ENCODE measurements at regions not wholly inside any gene's neighbourhood (a gene's known extent, or its start where the extent isn't known, plus 50 kb on each side); places are given as distances from the start of the nearest gene placed in this dataset.

DNA sequence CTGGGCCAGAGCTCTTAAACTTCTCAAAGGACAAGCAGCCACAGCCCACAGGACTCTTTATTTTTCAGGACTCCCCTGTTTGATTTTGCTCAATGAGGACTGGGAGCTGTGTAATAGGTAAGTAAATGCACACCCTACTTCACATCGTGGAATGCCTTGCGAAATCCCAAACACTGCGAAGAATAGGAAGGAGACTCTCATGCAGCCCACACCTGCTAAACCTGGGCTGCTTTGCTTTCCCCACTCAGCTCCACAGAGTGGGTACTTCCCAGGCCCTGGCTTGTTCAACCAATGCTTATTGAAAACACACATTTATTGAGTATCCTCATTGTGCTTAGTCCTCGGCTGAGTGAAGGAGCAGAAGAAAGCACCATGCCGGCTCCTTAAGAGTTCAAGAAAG lies 103.3 kb upstream of the FSTL4 start:
- H2BK12ac ChIP-seq (ENCODE audit: low read depth, low read length), result no peak overlapping the region
- no peak overlapping the region for H4K8ac ChIP-seq (ENCODE audit: extremely low read depth, insufficient read depth, low read length)
- no peak overlapping the region for H2BK20ac ChIP-seq (ENCODE audit: low read length)
- H3K4me2 ChIP-seq (ENCODE audit: insufficient read depth in 1 of 2, low read depth in 2 of 2, low read length in 2 of 2), result no peak overlapping the region
- WGBS, 2 experiments (ENCODE audit: extremely low coverage in 1 of 2, insufficient coverage in 1 of 2, insufficient read length in 1 of 2, insufficient replicate concordance in 2 of 2, low coverage in 1 of 2, low lambda C conversion rate in 2 of 2, missing lambda C conversion rate in 1 of 2), result 79% methylated on average over 5 of the region's 5 CpGs; no CpG with 5 or more reads in 1 of the 2 experiments
- no peak overlapping the region for H3K9ac ChIP-seq (replicated peaks in 1 of 4; ENCODE audit: extremely low read depth in 1 of 4, low read depth in 3 of 4, low read length in 3 of 4)
- H2BK15ac ChIP-seq (ENCODE audit: low read length), result no peak overlapping the region
- H3K36me3 ChIP-seq (ENCODE audit: control insufficient read depth in 2 of 4, insufficient read depth in 4 of 4, low read length in 3 of 4), result no peaks in the 10 kb centered on the region
- no peaks in the 10 kb centered on the region for H3K23me2 ChIP-seq (ENCODE audit: low read depth, low read length)
- H3K79me1 ChIP-seq (ENCODE audit: low read depth, low read length), result no peaks in the 10 kb centered on the region
- H3K27ac ChIP-seq (ENCODE audit: low read depth, low read length), result no peak overlapping the region
- CTCF ChIA-PET (ENCODE audit: partially characterized antibody), result interaction anchor here (0.6 to 1.2 kb wide), 3 partner anchors 30 to 191 kb away, joined by 3 to 4 read pairs (median 3); no protein-coding TSS in a partner anchor
- no peak overlapping the region for H3K23ac ChIP-seq (ENCODE audit: insufficient read length)
- no peak overlapping the region for H3K4ac ChIP-seq (replicated peaks; ENCODE audit: insufficient read length, low read depth, low read length)
- no peak overlapping the region for H2AK5ac ChIP-seq (ENCODE audit: low read depth, low read length)
- no peaks in the 10 kb centered on the region for H3K4me1 ChIP-seq (replicated peaks in 1 of 4; ENCODE audit: control insufficient read depth in 3 of 4, insufficient read depth in 4 of 4, low read length in 3 of 4)
- H4K20me1 ChIP-seq (replicated peaks in 1 of 2; ENCODE audit: control insufficient read depth in 1 of 2, insufficient read depth in 2 of 2, low read length in 2 of 2), result no peaks in the 10 kb centered on the region
- H3K14ac ChIP-seq (ENCODE audit: insufficient read length), result no peak overlapping the region
- no peaks in the 10 kb centered on the region for H3K9me3 ChIP-seq (ENCODE audit: insufficient read depth in 2 of 2, low read depth in 1 of 2, low read length in 1 of 2)
- POLR2A ChIA-PET (ENCODE audit: partially characterized antibody), result no interaction called here
- FAIRE-seq (no peak), DNase-seq (ENCODE audit: low read depth in 1 of 2, low spot score in 2 of 2) (no peak)
- no peak overlapping the region for H4K91ac ChIP-seq (replicated peaks; ENCODE audit: insufficient read length, low read length)
- TF ChIP-seq CBX8 (IDR thresholded peaks at IDR 0.05; ENCODE audit: borderline replicate concordance, low read depth, low read length) (no peak), SP4 (IDR thresholded peaks at IDR 0.05; ENCODE audit: low read length) (no peak)
- H4K5ac ChIP-seq (ENCODE audit: insufficient read length, low read depth, low read length), result no peak overlapping the region
- H3K79me2 ChIP-seq (ENCODE audit: control insufficient read depth in 1 of 2, insufficient read depth in 2 of 2, low read length in 2 of 2), result no peaks in the 10 kb centered on the region
- H3K27me3 ChIP-seq (replicated peaks in 1 of 4; ENCODE audit: control insufficient read depth in 3 of 4, extremely low read depth in 1 of 4, insufficient read depth in 3 of 4, low read length in 3 of 4), result no peaks in the 10 kb centered on the region; a peak in 1 of 7 replicates
- H3K4me3 ChIP-seq (ENCODE audit: extremely low read depth in 1 of 4, insufficient read depth in 2 of 4, low read depth in 3 of 4, low read length in 4 of 4), result no peak overlapping the region
- no peak overlapping the region for H2BK120ac ChIP-seq (replicated peaks; ENCODE audit: low read depth, low read length)
- H3K18ac ChIP-seq (ENCODE audit: extremely low read depth, low read length), result no peak overlapping the region
- no peak overlapping the region for H2AFZ ChIP-seq (ENCODE audit: low read length)
- no peak overlapping the region for H3K56ac ChIP-seq (replicated peaks; ENCODE audit: insufficient read length, low read depth, low read length)
- H2BK5ac ChIP-seq (ENCODE audit: low read depth, low read length), result no peak overlapping the region
